ENCODE measurements at regions not wholly inside any gene's neighbourhood (a gene's known extent, or its start where the extent isn't known, plus 50 kb on each side); places are given as distances from the start of the nearest gene placed in this dataset.

GRCh38 chr3:182323126-182323700 is 470.1 kb upstream of the ATP11B start:
- Histone ChIP-seq H2AK5ac (ENCODE audit: low read depth, low read length) (no peak overlapping the region), H2BK120ac (ENCODE audit: low read depth, low read length) (no peak overlapping the region), H3K4ac (ENCODE audit: low read depth, low read length) (no peak overlapping the region), H3K4me1 (ENCODE audit: control insufficient read depth, insufficient read depth, low read length) (no peaks in the 10 kb centered on the region), H3K27me3 (ENCODE audit: control insufficient read depth, insufficient read depth, low read length) (no peaks in the 10 kb centered on the region), H3K27ac (ENCODE audit: insufficient read depth, low read length) (no peak overlapping the region), H3K18ac (ENCODE audit: low read depth, low read length) (no peak overlapping the region), H3K9me3 (ENCODE audit: control insufficient read depth, insufficient read depth, low read length) (peaks cover 12% of the 10 kb centered on the region; the same call in 1 of the 2 replicates), H4K5ac (ENCODE audit: low read depth, low read length) (no peak overlapping the region), H3K56ac (ENCODE audit: extremely low read depth, insufficient read depth, low read length) (no peak overlapping the region), H3K79me1 (ENCODE audit: low read depth in 1 of 2, low read length in 2 of 2) (no peaks in the 10 kb centered on the region), H3K9ac (ENCODE audit: low read depth, low read length) (no peak overlapping the region), H3K14ac (replicated peaks; ENCODE audit: low read depth, low read length) (no peak overlapping the region), H3K9me1 (ENCODE audit: insufficient read depth, low read length) (no peaks in the 10 kb centered on the region), H3K23ac (ENCODE audit: low read depth, low read length) (no peak overlapping the region), H3K4me3 (ENCODE audit: insufficient read depth, low read depth, low read length) (no peak overlapping the region), H3K4me2 (ENCODE audit: low read depth, low read length) (no peak overlapping the region), H2AFZ (replicated peaks; ENCODE audit: low read length, poor library complexity) (no peak overlapping the region), H2BK20ac (ENCODE audit: low read depth, low read length) (no peak overlapping the region), H2BK15ac (ENCODE audit: low read depth, low read length) (no peak overlapping the region), H2AK9ac (replicated peaks; ENCODE audit: low read depth, low read length, poor library complexity) (no peak overlapping the region), H4K20me1 (ENCODE audit: insufficient read depth, low read length) (no peaks in the 10 kb centered on the region), H3K36me3 (ENCODE audit: control insufficient read depth, insufficient read depth, low read length) (no peaks in the 10 kb centered on the region), H2BK5ac (ENCODE audit: low read depth, low read length, poor library complexity, severe bottlenecking) (no peak overlapping the region), H4K8ac (ENCODE audit: low read depth in 2 of 2, low read length in 2 of 2) (no peak overlapping the region), H4K91ac (ENCODE audit: insufficient read depth, low read depth, low read length) (no peak overlapping the region)
- no peak for TF ChIP-seq RAD21 (IDR thresholded peaks at IDR 0.05; ENCODE audit: low read length)
- ATAC-seq (ENCODE audit: low read depth) (no peak), DNase-seq (no peak)
- POLR2A ChIA-PET (ENCODE audit: unreplicated experiment) = no interaction called here
- dilution Hi-C loops (cut with HindIII; ENCODE audit: low sequenced_read_pairs, unreplicated experiment) = no loop called here
- no TSS peak for BruUV-seq (replicated peaks)
- WGBS, 2 experiments (ENCODE audit: extremely low coverage in 2 of 2, insufficient read length in 1 of 2) = no CpG with 5 or more reads among the region's 1 CpG
- intact Hi-C loops (cut with micrococcal nuclease) = no loop called here
- CTCF ChIA-PET = no interaction called here
- in situ Hi-C loops (cut with MboI; ENCODE audit: low sequenced_read_pairs) = no loop called here
